Glutamatergic neuron (in vitro differentiated cells): ENCODE measurements at regions not wholly inside any gene's neighbourhood (a gene's known extent, or its start where the extent isn't known, plus 50 kb on each side); places are given as distances from the start of the nearest gene placed in this dataset.

Experiments used
- DNase-seq: peaks from one replicate; pipeline ENCODE4 v3.0.0; 2022
- H3K27ac Mint-ChIP-seq: one replicate; pipeline ENCODE4 v1.8.0; 2020; ENCODE audit warnings: mild to moderate bottlenecking, mixed read lengths, inconsistent platforms; ENCODE audit not compliant: unreplicated experiment
- H3K27me3 Mint-ChIP-seq: one replicate; pipeline ENCODE4 v1.8.0; 2020; ENCODE audit warnings: mild to moderate bottlenecking, moderate library complexity, mixed read lengths, inconsistent platforms; ENCODE audit not compliant: unreplicated experiment
- H3K36me3 Mint-ChIP-seq: one replicate; pipeline ENCODE4 v1.8.0; 2020; ENCODE audit warnings: mild to moderate bottlenecking, mixed read lengths, inconsistent platforms; ENCODE audit not compliant: unreplicated experiment
- H3K4me1 Mint-ChIP-seq: one replicate; pipeline ENCODE4 v1.8.0; 2020; ENCODE audit warnings: mild to moderate bottlenecking, low read depth, mixed read lengths, inconsistent platforms; ENCODE audit not compliant: unreplicated experiment
- H3K4me3 Mint-ChIP-seq: one replicate; pipeline ENCODE4 v1.8.0; 2020; ENCODE audit warnings: mild to moderate bottlenecking, mixed read lengths, inconsistent platforms; ENCODE audit not compliant: unreplicated experiment
- H3K9me3 Mint-ChIP-seq: one replicate; pipeline ENCODE4 v1.8.0; 2020; ENCODE audit warnings: mild to moderate bottlenecking, moderate library complexity, mixed read lengths, inconsistent platforms; ENCODE audit not compliant: unreplicated experiment
- TF ChIP-seq, protein P1 (sequence below): fragments of 200-600 bp; sonication (generic); IDR thresholded peaks from one replicate; pipeline ENCODE4 v1.5.0; 2021; ENCODE audit not compliant: partially characterized antibody, unreplicated experiment

DNA sequence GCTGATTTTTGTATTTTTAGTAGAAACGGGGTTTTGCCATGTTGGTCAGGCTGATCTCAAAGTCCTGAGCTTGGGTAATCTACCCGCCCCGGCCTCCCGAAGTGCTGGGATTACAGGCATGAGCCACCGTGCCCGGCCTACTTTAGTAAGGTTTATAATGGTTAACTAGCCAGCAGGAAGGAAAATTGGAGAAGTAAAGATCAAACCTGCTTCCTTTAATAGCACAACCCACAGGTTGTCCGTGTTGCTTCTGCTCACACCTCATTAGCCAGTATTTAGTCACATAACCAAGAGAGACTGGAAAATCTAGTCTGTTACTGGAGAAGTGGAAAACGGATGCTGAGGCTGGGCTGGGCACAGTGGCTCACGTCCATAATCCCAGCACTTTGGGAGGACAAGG is 51.9 kb upstream of the TBL1XR1 start:
- no peaks in the 10 kb centered on the region for H3K4me1 Mint-ChIP-seq
- no peaks in the 10 kb centered on the region for H3K27me3 Mint-ChIP-seq

DNA sequence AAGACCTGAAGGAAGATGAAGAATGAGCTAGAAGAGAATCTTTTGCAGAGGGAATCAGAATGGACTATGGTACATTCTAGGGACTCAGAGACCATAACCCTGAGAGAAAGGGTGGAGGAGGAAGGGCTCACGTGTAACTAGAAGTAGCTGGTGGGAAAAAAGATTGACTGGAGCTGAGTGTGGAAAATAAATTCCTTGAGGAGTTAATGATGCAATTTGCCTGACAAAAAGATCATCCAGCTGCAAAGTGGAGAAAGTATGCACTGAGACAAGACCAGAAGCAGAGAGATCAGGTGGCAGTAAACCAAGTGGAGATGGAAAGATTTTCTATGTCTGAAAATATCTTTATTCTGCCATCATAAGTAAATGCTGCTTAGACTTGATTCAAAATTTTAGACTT is 52.9 kb upstream of the TBL1XR1 start:
- Mint-ChIP-seq H3K4me1 (no peaks in the 10 kb centered on the region), H3K27ac (no peak overlapping the region), H3K27me3 (no peaks in the 10 kb centered on the region), H3K9me3 (no peaks in the 10 kb centered on the region), H3K36me3 (no peaks in the 10 kb centered on the region), H3K4me3 (no peak overlapping the region)
- TF ChIP-seq, protein P1, sequence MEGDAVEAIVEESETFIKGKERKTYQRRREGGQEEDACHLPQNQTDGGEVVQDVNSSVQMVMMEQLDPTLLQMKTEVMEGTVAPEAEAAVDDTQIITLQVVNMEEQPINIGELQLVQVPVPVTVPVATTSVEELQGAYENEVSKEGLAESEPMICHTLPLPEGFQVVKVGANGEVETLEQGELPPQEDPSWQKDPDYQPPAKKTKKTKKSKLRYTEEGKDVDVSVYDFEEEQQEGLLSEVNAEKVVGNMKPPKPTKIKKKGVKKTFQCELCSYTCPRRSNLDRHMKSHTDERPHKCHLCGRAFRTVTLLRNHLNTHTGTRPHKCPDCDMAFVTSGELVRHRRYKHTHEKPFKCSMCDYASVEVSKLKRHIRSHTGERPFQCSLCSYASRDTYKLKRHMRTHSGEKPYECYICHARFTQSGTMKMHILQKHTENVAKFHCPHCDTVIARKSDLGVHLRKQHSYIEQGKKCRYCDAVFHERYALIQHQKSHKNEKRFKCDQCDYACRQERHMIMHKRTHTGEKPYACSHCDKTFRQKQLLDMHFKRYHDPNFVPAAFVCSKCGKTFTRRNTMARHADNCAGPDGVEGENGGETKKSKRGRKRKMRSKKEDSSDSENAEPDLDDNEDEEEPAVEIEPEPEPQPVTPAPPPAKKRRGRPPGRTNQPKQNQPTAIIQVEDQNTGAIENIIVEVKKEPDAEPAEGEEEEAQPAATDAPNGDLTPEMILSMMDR: no peak
- no peak for DNase-seq

More for the DNA sequence above, 51.9 kb upstream of the TBL1XR1 start:
- H3K9me3 Mint-ChIP-seq: no peaks in the 10 kb centered on the region
- H3K36me3 Mint-ChIP-seq: no peaks in the 10 kb centered on the region
- TF ChIP-seq, protein P1: no peak
- H3K4me3 Mint-ChIP-seq: no peak overlapping the region
- no peak overlapping the region for H3K27ac Mint-ChIP-seq
- no peak for DNase-seq

DNA sequence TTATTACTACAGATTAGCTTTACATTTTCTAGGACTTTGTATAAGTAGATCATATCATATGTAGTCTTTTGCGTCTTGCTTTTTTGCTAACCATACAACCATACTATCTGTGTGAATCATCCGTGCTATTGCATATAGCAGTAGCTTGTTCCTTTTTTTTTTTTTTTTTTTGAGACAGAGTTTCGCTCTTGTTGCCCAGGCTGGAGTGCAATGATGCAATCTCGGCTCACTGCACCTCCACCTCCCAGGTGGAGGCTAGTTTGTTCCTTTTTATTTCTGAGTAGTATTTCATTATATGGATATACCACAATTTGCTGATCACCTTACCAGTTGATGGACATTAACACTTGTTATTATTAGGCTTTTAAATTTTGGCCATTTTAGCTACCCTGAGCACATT is 54.5 kb upstream of the TBL1XR1 start:
- H3K27me3 Mint-ChIP-seq: no peaks in the 10 kb centered on the region
- no peak overlapping the region for H3K4me3 Mint-ChIP-seq
- no peaks in the 10 kb centered on the region for H3K4me1 Mint-ChIP-seq
- H3K36me3 Mint-ChIP-seq: no peaks in the 10 kb centered on the region
- no peaks in the 10 kb centered on the region for H3K9me3 Mint-ChIP-seq
- DNase-seq: no peak
- TF ChIP-seq, protein P1: no peak
- no peak overlapping the region for H3K27ac Mint-ChIP-seq

DNA sequence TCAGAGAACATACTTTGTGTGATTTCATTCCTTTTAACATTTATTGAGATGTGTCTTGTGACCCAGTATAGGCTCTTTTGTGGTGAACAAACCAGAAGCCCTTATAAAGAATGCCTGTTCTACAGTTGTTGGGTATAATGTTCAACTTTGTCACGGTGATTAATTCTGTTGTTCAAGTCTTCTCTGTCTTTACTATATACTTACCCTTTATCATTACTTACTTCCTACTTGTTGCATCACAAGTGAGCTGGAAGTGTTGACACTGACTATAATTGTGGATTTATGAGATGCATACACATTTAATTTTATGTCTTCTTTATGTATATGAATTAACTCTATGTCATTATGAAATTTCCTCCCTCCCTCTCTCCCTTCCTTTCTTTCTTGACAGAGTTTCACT is 59.7 kb upstream of the TBL1XR1 start:
- TF ChIP-seq, protein P1: no peak
- Mint-ChIP-seq H3K27ac (no peak overlapping the region), H3K36me3 (no peaks in the 10 kb centered on the region), H3K4me3 (no peak overlapping the region), H3K9me3 (no peaks in the 10 kb centered on the region), H3K4me1 (no peaks in the 10 kb centered on the region), H3K27me3 (no peaks in the 10 kb centered on the region)
- DNase-seq: no peak

DNA sequence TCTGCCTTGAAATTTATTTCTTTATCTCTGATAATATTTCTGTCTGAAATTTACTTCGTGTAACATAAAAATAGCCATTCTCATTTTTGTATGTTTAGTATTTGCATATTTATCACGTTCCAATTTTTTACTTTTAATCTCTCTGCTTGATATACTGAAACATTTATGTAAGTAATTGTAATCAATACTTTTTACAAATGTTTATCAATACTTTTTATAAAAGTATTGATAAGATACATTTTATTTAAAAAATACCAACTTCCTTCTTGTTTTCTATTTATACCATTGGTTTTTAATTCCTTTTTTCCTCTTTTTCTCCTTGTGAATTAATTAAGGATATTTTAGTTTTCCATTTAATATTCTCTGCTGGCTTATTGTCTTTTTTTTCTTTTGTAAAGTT is 60.3 kb upstream of the TBL1XR1 start:
- Mint-ChIP-seq H3K4me1 (no peaks in the 10 kb centered on the region), H3K4me3 (no peak overlapping the region), H3K9me3 (no peaks in the 10 kb centered on the region), H3K27ac (no peak overlapping the region), H3K27me3 (no peaks in the 10 kb centered on the region), H3K36me3 (no peaks in the 10 kb centered on the region)
- TF ChIP-seq, protein P1: no peak
- no peak for DNase-seq
